Naive thymus-derived CD4-positive, alpha-beta T cell (primary cell): ENCODE measurements at regions not wholly inside any gene's neighbourhood (a gene's known extent, or its start where the extent isn't known, plus 50 kb on each side); places are given as distances from the start of the nearest gene placed in this dataset.

Experiments used
- ATAC-seq: fragments of 150-1000 bp; cut with Tn5 transposase; 2 replicates; pipeline ENCODE4 v1.10.0; 2021; ENCODE audit warnings: mild to moderate bottlenecking, moderate library complexity
- CTCF ChIA-PET: fragments of 350-600 bp; sonication (Branson Sonifier 250); formaldehyde crosslinking; loops from one replicate; lab custom pipeline; 2021; ENCODE audit warnings: antibody characterized with exemption; lab: Charles Lee
- POLR2A ChIA-PET: fragments of 350-600 bp; sonication (Branson Sonifier 250); formaldehyde crosslinking; loops from one replicate; lab custom pipeline; 2021; ENCODE audit warnings: antibody characterized with exemption, inconsistent platforms; lab: Charles Lee
- DNase-seq, 9 donors: peaks; one replicate each; pipeline versions ENCODE4 v3.0.0 to v3.0.0-alpha.2; 2020 to 2022; ENCODE audit warnings: mixed read lengths in 1 of 9
- H3K27ac ChIP-seq: one replicate; pipeline ENCODE4 v1.7.0; 2013; ENCODE audit warnings: mild to moderate bottlenecking, low read depth, low read length, moderate library complexity
- H3K27me3 ChIP-seq, 2 donors: one replicate each; pipeline ENCODE4 v1.7.0; 2013; ENCODE audit warnings: low read length in 2 of 2, mild to moderate bottlenecking in 2 of 2, moderate library complexity in 2 of 2; ENCODE audit not compliant: control insufficient read depth in 2 of 2, insufficient read depth in 2 of 2
- H3K36me3 ChIP-seq, 3 experiments: 1 replicate in 2 of 3; 2 replicates in 1 of 3; pipeline ENCODE4 v1.7.0; 2013; ENCODE audit warnings: low read length in 3 of 3, mild to moderate bottlenecking in 3 of 3, moderate library complexity in 1 of 3; ENCODE audit not compliant: insufficient read depth in 3 of 3, control insufficient read depth in 2 of 3
- H3K4me1 ChIP-seq, 2 donors: one replicate each; pipeline ENCODE4 v1.7.0; 2013; ENCODE audit warnings: low read length in 2 of 2, mild to moderate bottlenecking in 2 of 2, moderate library complexity in 1 of 2; ENCODE audit not compliant: control insufficient read depth in 2 of 2, insufficient read depth in 2 of 2
- H3K4me3 ChIP-seq: 2 replicates; pipeline ENCODE4 v1.7.0; 2013; ENCODE audit warnings: mild to moderate bottlenecking, low read length
- H3K9me3 ChIP-seq, 3 experiments: 1 replicate in 2 of 3; 2 replicates in 1 of 3; pipeline ENCODE4 v1.7.0; 2013; ENCODE audit warnings: low read length in 3 of 3; ENCODE audit not compliant: control insufficient read depth in 2 of 3
- H3K27ac Mint-ChIP-seq, 9 donors: one replicate each; pipeline ENCODE4 v1.8.0; 2020 to 2022; ENCODE audit warnings: mixed read lengths in 9 of 9, mild to moderate bottlenecking in 8 of 9, moderate library complexity in 5 of 9, inconsistent platforms in 2 of 9
- H3K27me3 Mint-ChIP-seq, 5 donors: one replicate each; pipeline ENCODE4 v1.8.0; 2021 to 2022; ENCODE audit warnings: mixed read lengths in 5 of 5, mild to moderate bottlenecking in 1 of 5
- H3K36me3 Mint-ChIP-seq, 5 donors: one replicate each; pipeline ENCODE4 v1.8.0; 2020 to 2022; ENCODE audit warnings: mixed read lengths in 5 of 5, mild to moderate bottlenecking in 3 of 5, inconsistent platforms in 1 of 5
- H3K4me1 Mint-ChIP-seq, 7 donors: one replicate each; pipeline ENCODE4 v1.8.0; 2020 to 2022; ENCODE audit warnings: mixed read lengths in 7 of 7, mild to moderate bottlenecking in 3 of 7, inconsistent platforms in 1 of 7
- H3K4me3 Mint-ChIP-seq, 10 donors: one replicate each; pipeline ENCODE4 v1.8.0; 2020 to 2022; ENCODE audit warnings: mild to moderate bottlenecking in 10 of 10, mixed read lengths in 10 of 10, moderate library complexity in 6 of 10, inconsistent platforms in 2 of 10
- H3K9me3 Mint-ChIP-seq, 11 donors: one replicate each; pipeline ENCODE4 v1.8.0; 2020 to 2022; ENCODE audit warnings: mixed read lengths in 11 of 11, mild to moderate bottlenecking in 4 of 11, inconsistent platforms in 1 of 11, moderate library complexity in 1 of 11
- intact Hi-C, 2 donors: fragments of 100-400 bp; cut with micrococcal nuclease; formaldehyde crosslinking; loops; one replicate each; pipeline ENCODE4 v1.15.1; 2023

DNA sequence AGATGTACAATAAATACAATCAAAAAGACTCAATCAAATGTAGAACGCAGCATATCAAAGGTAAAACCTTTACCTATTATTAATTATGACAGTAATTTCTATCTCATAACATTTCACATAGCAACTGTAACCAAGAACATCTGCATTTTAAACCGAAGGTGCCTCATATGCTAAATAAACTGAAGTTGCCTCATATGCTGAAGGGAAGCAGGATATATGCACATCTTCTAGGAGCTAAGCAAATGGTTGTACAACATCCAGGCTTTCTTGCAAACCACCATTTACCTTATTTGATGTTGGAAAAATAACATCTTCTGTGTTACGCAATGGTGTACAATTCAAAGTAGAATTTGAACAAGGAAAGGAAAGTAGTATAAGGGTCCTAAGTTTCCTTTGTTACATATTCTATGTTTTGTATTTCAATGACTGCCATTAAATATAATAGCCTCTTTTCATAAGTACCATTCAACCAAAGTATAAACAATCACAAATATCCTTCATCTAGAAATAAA, 145.9 kb downstream of the SATB1 start:
- Histone ChIP-seq H3K36me3 (no peaks in the 10 kb centered on the region), H3K4me3 (no peak overlapping the region), H3K9me3 (no peaks in the 10 kb centered on the region), H3K27me3 (no peaks in the 10 kb centered on the region), H3K4me1 (no peaks in the 10 kb centered on the region), H3K27ac (no peak overlapping the region)
- CTCF ChIA-PET, result no interaction called here
- ATAC-seq (no peak), DNase-seq (no peak)
- no peaks in the 10 kb centered on the region for H3K4me1 Mint-ChIP-seq
- H3K9me3 Mint-ChIP-seq, result peaks cover 0 to 6% (median 0%) of the 10 kb centered on the region in 11 donors
- intact Hi-C loops, result no loop called here
- H3K27ac Mint-ChIP-seq, result no peak overlapping the region
- H3K36me3 Mint-ChIP-seq, result peaks cover 0 to 5% (median 0%) of the 10 kb centered on the region in 5 donors
- peaks cover 9 to 21% (median 20%) of the 10 kb centered on the region in 5 donors for H3K27me3 Mint-ChIP-seq
- POLR2A ChIA-PET, result no interaction called here
- H3K4me3 Mint-ChIP-seq, result no peak overlapping the region

DNA sequence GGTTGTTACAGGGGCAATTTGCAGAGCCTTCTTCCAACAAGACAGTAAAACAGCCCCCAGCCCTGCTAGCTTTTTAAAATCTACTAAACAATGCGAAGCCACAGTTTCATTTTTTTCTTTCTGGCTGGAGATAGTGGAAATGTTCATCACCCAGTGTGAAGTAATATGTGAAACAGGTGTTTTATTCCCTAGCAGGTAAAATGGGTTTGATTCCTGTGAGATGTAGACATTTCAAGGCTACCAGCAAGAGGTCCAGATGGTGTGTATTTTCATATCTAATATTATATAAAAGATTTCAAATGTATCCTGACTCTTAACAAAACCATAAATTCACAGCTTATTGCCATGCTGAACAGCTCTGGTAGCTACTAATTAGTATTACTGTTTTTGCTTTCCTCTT, 160.3 kb downstream of the SATB1 start:
- Histone ChIP-seq H3K9me3 (no peaks in the 10 kb centered on the region), H3K27ac (no peak overlapping the region), H3K4me3 (no peak overlapping the region), H3K27me3 (no peaks in the 10 kb centered on the region), H3K36me3 (no peaks in the 10 kb centered on the region), H3K4me1 (no peaks in the 10 kb centered on the region)
- no peak overlapping the region for H3K4me3 Mint-ChIP-seq
- H3K9me3 Mint-ChIP-seq, result peaks cover 0 to 2% (median 0%) of the 10 kb centered on the region in 11 donors
- no peaks in the 10 kb centered on the region for H3K4me1 Mint-ChIP-seq
- H3K27me3 Mint-ChIP-seq, result peaks cover 0 to 9% (median 0%) of the 10 kb centered on the region in 5 donors
- no peaks in the 10 kb centered on the region for H3K36me3 Mint-ChIP-seq
- ChIA-PET CTCF (no interaction called here), POLR2A (no interaction called here)
- ATAC-seq, result no peak
- no peak for DNase-seq
- H3K27ac Mint-ChIP-seq, result no peak overlapping the region
- intact Hi-C loops, result no loop called here

DNA sequence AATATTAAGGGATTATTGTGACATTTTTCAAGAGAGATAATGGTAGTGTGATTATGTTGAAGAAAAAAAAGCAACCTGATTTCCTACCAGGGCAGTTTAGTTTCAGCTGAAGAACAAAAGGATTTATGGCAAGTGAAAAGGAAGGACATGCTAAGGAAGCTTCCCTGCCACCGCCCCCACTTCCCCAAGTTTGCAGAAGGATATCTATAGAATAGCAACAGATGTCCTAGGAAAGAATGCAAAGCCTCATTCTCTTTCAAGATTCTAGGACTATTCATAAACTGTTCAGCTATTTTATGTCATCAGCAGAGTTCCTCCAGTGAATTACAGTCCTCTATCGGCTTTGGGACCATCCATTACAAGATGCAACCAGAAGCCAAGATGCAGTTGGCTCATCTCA, 160.8 kb downstream of the SATB1 start:
- Mint-ChIP-seq H3K4me3 (no peak overlapping the region), H3K4me1 (no peaks in the 10 kb centered on the region), H3K36me3 (no peaks in the 10 kb centered on the region), H3K27ac (no peak overlapping the region), H3K9me3 (peaks cover 0 to 2% (median 0%) of the 10 kb centered on the region in 11 donors), H3K27me3 (peaks cover 0 to 9% (median 0%) of the 10 kb centered on the region in 5 donors)
- no peaks in the 10 kb centered on the region for H3K36me3 ChIP-seq
- no peak overlapping the region for H3K27ac ChIP-seq
- H3K4me1 ChIP-seq, result no peaks in the 10 kb centered on the region
- no peak overlapping the region for H3K4me3 ChIP-seq
- H3K9me3 ChIP-seq, result no peaks in the 10 kb centered on the region
- DNase-seq (no peak), ATAC-seq (no peak)
- CTCF ChIA-PET, result no interaction called here
- POLR2A ChIA-PET, result no interaction called here
- H3K27me3 ChIP-seq, result no peaks in the 10 kb centered on the region
- intact Hi-C loops, result no loop called here

- Mint-ChIP-seq H3K9me3 (peaks cover 0 to 2% (median 0%) of the 10 kb centered on the region in 11 donors), H3K36me3 (no peaks in the 10 kb centered on the region), H3K27me3 (peaks cover 0 to 9% (median 4%) of the 10 kb centered on the region in 5 donors), H3K4me3 (no peak overlapping the region), H3K27ac (no peak overlapping the region), H3K4me1 (no peaks in the 10 kb centered on the region)
- intact Hi-C loops, result no loop called here
- Histone ChIP-seq H3K9me3 (no peaks in the 10 kb centered on the region), H3K4me3 (no peak overlapping the region), H3K27me3 (no peaks in the 10 kb centered on the region), H3K27ac (no peak overlapping the region), H3K36me3 (no peaks in the 10 kb centered on the region), H3K4me1 (no peaks in the 10 kb centered on the region)
- ATAC-seq, result no peak
- ChIA-PET CTCF (no interaction called here), POLR2A (no interaction called here)
- no peak for DNase-seq
Observed at GRCh38 chr3:18258492-18258891, 166.6 kb downstream of the SATB1 start.

DNA sequence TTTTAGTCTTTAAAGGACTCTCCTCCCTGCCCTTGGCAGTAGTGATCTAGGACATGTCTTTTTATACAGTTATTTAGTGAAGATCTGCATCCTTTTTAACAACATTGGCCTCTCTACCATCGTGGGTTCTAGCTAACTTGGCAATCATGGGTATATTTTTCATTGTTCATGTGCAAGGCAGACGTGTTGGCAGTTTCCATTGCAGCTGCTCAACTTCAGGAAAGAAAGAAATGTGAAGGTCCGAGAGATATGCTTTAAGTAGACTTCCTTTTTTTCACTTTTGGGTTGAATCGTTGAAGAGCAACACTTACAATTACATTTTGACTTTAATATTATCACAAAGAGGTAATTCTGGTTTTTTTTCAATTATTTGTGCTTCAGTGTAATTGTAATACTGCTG, 172.6 kb downstream of the SATB1 start:
- CTCF ChIA-PET, result interaction anchor here (0.8 kb wide), 1 partner anchor 228 kb away, joined by 3 read pairs; no protein-coding TSS in a partner anchor
- Histone ChIP-seq H3K9me3 (no peaks in the 10 kb centered on the region), H3K27me3 (no peaks in the 10 kb centered on the region), H3K27ac (no peak overlapping the region), H3K4me1 (no peaks in the 10 kb centered on the region), H3K4me3 (no peak overlapping the region), H3K36me3 (no peaks in the 10 kb centered on the region)
- POLR2A ChIA-PET, result no interaction called here
- no peak for ATAC-seq
- peaks cover 0 to 11% (median 0%) of the 10 kb centered on the region in 11 donors for H3K9me3 Mint-ChIP-seq
- no peak overlapping the region for H3K4me3 Mint-ChIP-seq
- H3K4me1 Mint-ChIP-seq, result peaks cover 0 to 6% (median 0%) of the 10 kb centered on the region in 7 donors
- no peak overlapping the region for H3K27ac Mint-ChIP-seq
- H3K36me3 Mint-ChIP-seq, result peaks cover 0 to 6% (median 0%) of the 10 kb centered on the region in 5 donors
- H3K27me3 Mint-ChIP-seq, result peaks cover 0 to 12% (median 7%) of the 10 kb centered on the region in 5 donors
- intact Hi-C loops, result no loop called here
- no peak for DNase-seq

GRCh38 chr3:18250991-18251390, 174.1 kb downstream of the SATB1 start:
- POLR2A ChIA-PET, result no interaction called here
- Mint-ChIP-seq H3K27me3 (peaks cover 0 to 12% (median 10%) of the 10 kb centered on the region in 5 donors), H3K4me3 (no peak overlapping the region), H3K36me3 (peaks cover 0 to 6% (median 0%) of the 10 kb centered on the region in 5 donors), H3K9me3 (peaks cover 0 to 11% (median 0%) of the 10 kb centered on the region in 11 donors), H3K27ac (no peak overlapping the region), H3K4me1 (peaks cover 0 to 6% (median 0%) of the 10 kb centered on the region in 7 donors)
- H3K27me3 ChIP-seq, result no peaks in the 10 kb centered on the region
- no peaks in the 10 kb centered on the region for H3K36me3 ChIP-seq
- no peak overlapping the region for H3K4me3 ChIP-seq
- ATAC-seq, result peak; percentile 49
- intact Hi-C loops, result no loop called here
- no peaks in the 10 kb centered on the region for H3K4me1 ChIP-seq
- no peak overlapping the region for H3K27ac ChIP-seq
- no peaks in the 10 kb centered on the region for H3K9me3 ChIP-seq
- CTCF ChIA-PET, result no interaction called here
- DNase-seq, result no peak

- CTCF ChIA-PET, result no interaction called here
- no peak overlapping the region for H3K27ac Mint-ChIP-seq
- no peak for ATAC-seq
Observed at GRCh38 chr3:18249126-18249525, 176.0 kb downstream of the SATB1 start.

More at GRCh38 chr3:18249126-18249525, 176.0 kb downstream of the SATB1 start:
- H3K4me1 Mint-ChIP-seq, result peaks cover 0 to 6% (median 0%) of the 10 kb centered on the region in 7 donors
- peaks cover 0 to 8% (median 5%) of the 10 kb centered on the region in 5 donors for H3K27me3 Mint-ChIP-seq
- Histone ChIP-seq H3K36me3 (no peaks in the 10 kb centered on the region), H3K27me3 (no peaks in the 10 kb centered on the region), H3K4me3 (no peak overlapping the region), H3K27ac (no peak overlapping the region), H3K9me3 (no peaks in the 10 kb centered on the region), H3K4me1 (no peaks in the 10 kb centered on the region)
- H3K9me3 Mint-ChIP-seq, result peaks cover 0 to 11% (median 0%) of the 10 kb centered on the region in 11 donors
- intact Hi-C loops, result no loop called here
- no peak for DNase-seq
- no peak overlapping the region for H3K4me3 Mint-ChIP-seq
- peaks cover 0 to 6% (median 0%) of the 10 kb centered on the region in 5 donors for H3K36me3 Mint-ChIP-seq
- POLR2A ChIA-PET, result no interaction called here
